ENCODE measurements at regions not wholly inside any gene's neighbourhood (a gene's known extent, or its start where the extent isn't known, plus 50 kb on each side); places are given as distances from the start of the nearest gene placed in this dataset.
"Not testable (repeated sequence)": the region's sequence is repeated elsewhere in the genome, so short reads cannot be mapped to it uniquely, and the experiment has no call there.

DNA sequence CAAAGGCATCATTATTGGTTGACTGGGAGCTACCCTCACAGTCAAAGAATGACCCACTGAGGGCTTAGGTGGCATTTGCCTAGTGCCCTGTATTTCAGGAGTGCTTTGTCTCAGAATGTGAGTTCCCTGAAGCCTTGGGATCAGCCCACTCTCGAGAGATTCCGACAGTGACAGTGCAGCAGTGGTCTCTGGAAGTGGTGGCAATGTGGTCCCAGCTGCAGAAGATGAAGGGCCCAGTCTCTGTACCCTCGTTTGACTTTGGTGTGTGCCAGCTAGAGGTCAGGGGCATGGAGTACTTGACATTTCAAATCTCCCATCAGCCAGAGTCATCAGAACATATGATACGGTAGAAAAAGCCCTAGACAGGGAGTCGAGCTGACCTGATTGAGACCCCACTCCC, 153.7 kb downstream of the EFNB1 start:
- TF ChIP-seq, protein P1, sequence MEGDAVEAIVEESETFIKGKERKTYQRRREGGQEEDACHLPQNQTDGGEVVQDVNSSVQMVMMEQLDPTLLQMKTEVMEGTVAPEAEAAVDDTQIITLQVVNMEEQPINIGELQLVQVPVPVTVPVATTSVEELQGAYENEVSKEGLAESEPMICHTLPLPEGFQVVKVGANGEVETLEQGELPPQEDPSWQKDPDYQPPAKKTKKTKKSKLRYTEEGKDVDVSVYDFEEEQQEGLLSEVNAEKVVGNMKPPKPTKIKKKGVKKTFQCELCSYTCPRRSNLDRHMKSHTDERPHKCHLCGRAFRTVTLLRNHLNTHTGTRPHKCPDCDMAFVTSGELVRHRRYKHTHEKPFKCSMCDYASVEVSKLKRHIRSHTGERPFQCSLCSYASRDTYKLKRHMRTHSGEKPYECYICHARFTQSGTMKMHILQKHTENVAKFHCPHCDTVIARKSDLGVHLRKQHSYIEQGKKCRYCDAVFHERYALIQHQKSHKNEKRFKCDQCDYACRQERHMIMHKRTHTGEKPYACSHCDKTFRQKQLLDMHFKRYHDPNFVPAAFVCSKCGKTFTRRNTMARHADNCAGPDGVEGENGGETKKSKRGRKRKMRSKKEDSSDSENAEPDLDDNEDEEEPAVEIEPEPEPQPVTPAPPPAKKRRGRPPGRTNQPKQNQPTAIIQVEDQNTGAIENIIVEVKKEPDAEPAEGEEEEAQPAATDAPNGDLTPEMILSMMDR (IDR thresholded peaks at IDR 0.05), result no peak
- Mint-ChIP-seq H3K36me3 (ENCODE audit: unreplicated experiment) (no peaks in the 10 kb centered on the region), H3K4me3 (ENCODE audit: unreplicated experiment) (no peak overlapping the region), H3K4me1 (ENCODE audit: unreplicated experiment) (peaks cover 3% of the 10 kb centered on the region), H3K27me3 (ENCODE audit: unreplicated experiment) (no peaks in the 10 kb centered on the region), H3K27ac (ENCODE audit: unreplicated experiment) (no peak overlapping the region), H3K9me3 (ENCODE audit: unreplicated experiment) (no peaks in the 10 kb centered on the region)
- DNase-seq (ENCODE audit: extremely low spot score, unreplicated experiment), result no peak

DNA sequence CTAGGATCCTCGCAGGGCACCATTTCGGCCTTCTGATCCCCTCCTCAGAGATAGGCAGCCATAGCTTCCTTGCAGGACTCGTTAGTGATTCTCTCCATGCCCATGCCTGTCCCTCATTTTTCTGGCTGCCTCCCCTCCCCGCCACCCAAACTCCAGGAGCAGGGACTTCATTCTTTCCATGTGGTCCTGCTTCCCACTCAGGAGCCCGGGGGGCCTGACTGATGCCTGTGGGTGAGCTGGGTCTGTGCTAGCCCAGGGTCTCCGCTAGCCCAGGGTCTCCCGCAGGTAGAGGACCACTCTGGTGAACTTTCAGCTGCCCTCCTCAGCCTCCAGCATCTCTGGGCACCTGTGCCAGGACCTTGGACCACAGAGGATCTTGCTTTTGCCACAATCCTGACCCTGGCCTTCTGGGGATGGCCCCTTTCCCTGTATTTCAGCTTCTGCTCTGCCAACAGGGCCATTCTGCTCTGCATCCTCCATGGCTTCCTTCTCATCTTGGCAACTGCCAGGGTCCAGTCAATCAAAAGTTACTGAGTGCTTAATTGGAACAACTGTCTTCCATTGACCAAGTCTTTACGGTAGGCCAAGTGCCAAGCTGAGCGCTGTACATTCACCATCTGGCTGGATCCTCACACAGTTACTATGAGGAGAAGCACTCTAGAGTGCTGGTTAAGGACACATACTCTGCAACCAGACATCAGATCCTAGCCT, 152.2 kb downstream of the EFNB1 start:
- DNase-seq (ENCODE audit: extremely low spot score, unreplicated experiment), result no peak
- no peaks in the 10 kb centered on the region for H3K36me3 Mint-ChIP-seq (ENCODE audit: unreplicated experiment)
- H3K27me3 Mint-ChIP-seq (ENCODE audit: unreplicated experiment), result peaks cover 2% of the 10 kb centered on the region
- H3K9me3 Mint-ChIP-seq (ENCODE audit: unreplicated experiment), result peaks cover 8% of the 10 kb centered on the region
- TF ChIP-seq, protein P1 (IDR thresholded peaks at IDR 0.05), result no peak
- no peak overlapping the region for H3K4me3 Mint-ChIP-seq (ENCODE audit: unreplicated experiment)
- peaks cover 3% of the 10 kb centered on the region for H3K4me1 Mint-ChIP-seq (ENCODE audit: unreplicated experiment)
- no peak overlapping the region for H3K27ac Mint-ChIP-seq (ENCODE audit: unreplicated experiment)

DNA sequence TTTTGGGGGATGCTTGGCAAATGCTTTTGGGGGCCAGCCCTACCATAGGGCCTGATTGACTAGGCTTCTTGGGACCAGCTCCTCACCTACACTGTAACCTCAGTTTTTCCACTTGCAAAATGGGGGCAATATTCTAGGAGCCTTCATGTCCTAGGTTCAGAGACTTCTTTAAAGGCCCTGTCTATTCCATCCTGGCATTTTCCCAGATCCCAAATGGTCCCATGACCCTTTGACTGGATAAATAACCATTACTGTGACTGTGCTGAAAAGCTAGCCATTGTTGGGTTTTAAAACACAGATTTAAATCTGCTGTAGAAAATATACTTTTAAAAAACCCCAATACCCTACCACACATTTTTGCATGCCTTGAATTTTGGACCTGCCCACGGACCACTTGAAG, 149.8 kb downstream of the EFNB1 start:
- Mint-ChIP-seq H3K36me3 (ENCODE audit: unreplicated experiment) (no peaks in the 10 kb centered on the region), H3K4me1 (ENCODE audit: unreplicated experiment) (peaks cover 3% of the 10 kb centered on the region), H3K9me3 (ENCODE audit: unreplicated experiment) (peaks cover 29% of the 10 kb centered on the region), H3K27me3 (ENCODE audit: unreplicated experiment) (peaks cover 10% of the 10 kb centered on the region), H3K4me3 (ENCODE audit: unreplicated experiment) (no peak overlapping the region), H3K27ac (ENCODE audit: unreplicated experiment) (peak overlapping the region; percentile 52)
- TF ChIP-seq, protein P1 (IDR thresholded peaks at IDR 0.05), result no peak
- no peak for DNase-seq (ENCODE audit: extremely low spot score, unreplicated experiment)

DNA sequence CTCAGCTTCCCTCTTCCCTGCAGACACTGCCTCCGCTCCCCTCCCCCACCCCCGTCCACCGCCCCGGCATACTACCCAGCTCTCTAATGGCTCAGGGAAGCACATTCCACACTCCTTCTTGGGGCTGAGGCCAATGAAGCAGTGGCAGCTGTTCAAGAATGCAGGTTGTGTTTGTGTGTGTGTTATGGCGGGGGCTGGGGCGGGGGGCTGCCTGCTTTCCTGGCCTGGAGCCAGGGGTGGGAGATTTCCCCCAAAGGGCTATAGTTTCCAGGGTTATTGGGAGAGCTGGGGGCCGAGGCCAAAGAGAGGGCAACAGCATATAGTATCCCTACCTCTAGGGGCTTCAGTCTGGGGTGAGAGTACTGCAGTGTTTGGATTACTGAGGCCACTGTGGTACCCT, 149.4 kb downstream of the EFNB1 start:
- peaks cover 3% of the 10 kb centered on the region for H3K4me1 Mint-ChIP-seq (ENCODE audit: unreplicated experiment)

DNA sequence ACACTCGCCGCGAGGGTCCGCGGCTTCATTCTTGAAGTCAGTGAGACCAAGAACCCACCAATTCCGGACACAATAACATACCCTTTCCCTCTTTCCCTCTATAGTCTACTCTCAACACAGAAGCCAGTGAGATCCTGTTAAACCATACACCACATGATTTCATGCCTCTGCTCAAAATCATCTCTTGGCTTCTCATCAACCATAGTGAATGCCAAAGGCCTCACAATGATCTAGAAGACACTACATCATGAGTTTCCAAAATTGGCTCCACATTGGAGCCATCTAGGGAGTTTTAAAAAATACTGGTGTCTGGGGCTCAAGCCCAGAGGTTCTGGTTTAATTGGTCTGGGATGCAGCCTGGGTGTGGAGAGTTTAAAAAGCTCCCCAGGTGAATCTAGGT, 124.5 kb downstream of the EFNB1 start:
- Mint-ChIP-seq H3K27me3 (ENCODE audit: unreplicated experiment) (peaks cover 10% of the 10 kb centered on the region), H3K9me3 (ENCODE audit: unreplicated experiment) (peaks cover 14% of the 10 kb centered on the region), H3K4me1 (ENCODE audit: unreplicated experiment) (no peaks in the 10 kb centered on the region), H3K27ac (ENCODE audit: unreplicated experiment) (no peak overlapping the region), H3K36me3 (ENCODE audit: unreplicated experiment) (no peaks in the 10 kb centered on the region), H3K4me3 (ENCODE audit: unreplicated experiment) (no peak overlapping the region)
- DNase-seq (ENCODE audit: extremely low spot score, unreplicated experiment), result no peak
- TF ChIP-seq, protein P1 (IDR thresholded peaks at IDR 0.05), result no peak

More for the DNA sequence above, 149.4 kb downstream of the EFNB1 start:
- Mint-ChIP-seq H3K27me3 (ENCODE audit: unreplicated experiment) (peaks cover 10% of the 10 kb centered on the region), H3K4me3 (ENCODE audit: unreplicated experiment) (no peak overlapping the region), H3K36me3 (ENCODE audit: unreplicated experiment) (no peaks in the 10 kb centered on the region), H3K9me3 (ENCODE audit: unreplicated experiment) (peaks cover 31% of the 10 kb centered on the region), H3K27ac (ENCODE audit: unreplicated experiment) (no peak overlapping the region)
- DNase-seq (ENCODE audit: extremely low spot score, unreplicated experiment), result no peak
- TF ChIP-seq, protein P1 (IDR thresholded peaks at IDR 0.05), result no peak

DNA sequence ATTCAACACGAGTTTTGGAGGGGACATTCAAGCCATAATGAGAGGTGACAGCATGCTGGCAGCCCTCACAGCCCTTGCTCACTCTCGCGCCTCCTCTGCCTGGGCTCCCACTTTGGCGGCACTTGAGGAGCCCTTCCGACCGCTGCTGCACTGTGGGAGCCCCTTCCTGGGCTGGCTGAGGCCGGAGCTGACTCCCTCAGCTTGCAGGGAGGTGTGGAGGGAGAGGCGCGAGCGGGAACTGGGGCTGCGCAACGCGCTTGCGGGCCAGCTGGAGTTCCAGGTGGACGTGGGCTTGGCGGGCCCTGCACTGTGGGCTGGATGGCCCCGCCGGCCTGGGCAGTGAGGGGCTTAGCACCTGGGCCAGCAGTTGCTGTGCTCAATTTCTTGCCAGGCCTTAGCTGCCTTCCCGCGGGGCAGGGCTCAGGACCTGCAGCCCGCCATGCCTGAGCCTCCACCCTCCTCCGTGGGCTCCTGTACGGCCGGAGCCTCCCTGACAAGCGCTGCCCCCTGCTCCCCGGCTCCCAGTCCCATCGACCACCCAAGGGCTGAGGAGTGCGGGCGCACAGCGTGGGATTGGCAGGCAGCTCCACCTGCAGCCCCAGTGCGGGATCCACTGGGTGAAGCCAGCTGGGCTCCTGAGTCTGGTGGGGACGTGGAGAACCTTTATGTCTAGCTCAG, 123.3 kb downstream of the EFNB1 start:
- DNase-seq (ENCODE audit: extremely low spot score, unreplicated experiment), result peak; percentile 73
- not testable (repeated sequence) for H3K4me1 Mint-ChIP-seq (ENCODE audit: unreplicated experiment); H3K4me3 Mint-ChIP-seq (ENCODE audit: unreplicated experiment); H3K36me3 Mint-ChIP-seq (ENCODE audit: unreplicated experiment); H3K27ac Mint-ChIP-seq (ENCODE audit: unreplicated experiment)
- Mint-ChIP-seq H3K27me3 (ENCODE audit: unreplicated experiment) (peaks cover 10% of the 10 kb centered on the region), H3K9me3 (ENCODE audit: unreplicated experiment) (peaks cover 12% of the 10 kb centered on the region)
